ENCODE measurements at regions not wholly inside any gene's neighbourhood (a gene's known extent, or its start where the extent isn't known, plus 50 kb on each side); places are given as distances from the start of the nearest gene placed in this dataset.

- peak; percentile 58 for DNase-seq (ENCODE audit: low spot score)
Observed at GRCh38 chr10:3625959-3626751, 158.9 kb downstream of the KLF6 start.

- peak; percentile 32 for DNase-seq (ENCODE audit: low spot score)
Observed at GRCh38 chr10:3624367-3624766, 160.6 kb downstream of the KLF6 start.

- peak; percentile 67 for DNase-seq (ENCODE audit: low spot score)
Observed at GRCh38 chr10:3623746-3624145, 161.3 kb downstream of the KLF6 start.

- DNase-seq (ENCODE audit: low spot score): peak; percentile 57
Observed at GRCh38 chr10:3622845-3623621, 162.0 kb downstream of the KLF6 start.

GRCh38 chr10:3622427-3622826 is 162.6 kb downstream of the KLF6 start:
- no peak for DNase-seq (ENCODE audit: low spot score)

GRCh38 chr10:3620818-3621217 is 164.2 kb downstream of the KLF6 start:
- DNase-seq (ENCODE audit: low spot score): no peak

GRCh38 chr10:3619241-3619640 is 165.8 kb downstream of the KLF6 start:
- DNase-seq (ENCODE audit: low spot score): no peak

- no peak for DNase-seq (ENCODE audit: low spot score)
Observed at GRCh38 chr10:3616880-3617279, 168.1 kb downstream of the KLF6 start.

- DNase-seq (ENCODE audit: low spot score): no peak
Observed at GRCh38 chr10:3613318-3613717, 171.7 kb downstream of the KLF6 start.

- no peak for DNase-seq (ENCODE audit: low spot score)
Observed at GRCh38 chr10:3612183-3613001, 172.6 kb downstream of the KLF6 start.

- no peak for DNase-seq (ENCODE audit: low spot score)
Observed at GRCh38 chr10:3606309-3606708, 178.7 kb downstream of the KLF6 start.

GRCh38 chr10:3605882-3606281 is 179.1 kb downstream of the KLF6 start:
- no peak for DNase-seq (ENCODE audit: low spot score)

- DNase-seq (ENCODE audit: low spot score): no peak
Observed at GRCh38 chr10:3595736-3596135, 189.3 kb downstream of the KLF6 start.

GRCh38 chr10:3593611-3594010 is 191.4 kb downstream of the KLF6 start:
- no peak for DNase-seq (ENCODE audit: low spot score)

- DNase-seq (ENCODE audit: low spot score): no peak
Observed at GRCh38 chr10:3592424-3592823, 192.6 kb downstream of the KLF6 start.

- DNase-seq (ENCODE audit: low spot score): no peak
Observed at GRCh38 chr10:3588816-3589215, 196.2 kb downstream of the KLF6 start.

- DNase-seq (ENCODE audit: low spot score): no peak
Observed at GRCh38 chr10:3588346-3588745, 196.7 kb downstream of the KLF6 start.

- DNase-seq (ENCODE audit: low spot score): no peak
Observed at GRCh38 chr10:3584926-3585784, 199.9 kb downstream of the KLF6 start.

GRCh38 chr10:3580565-3580964 is 204.4 kb downstream of the KLF6 start:
- DNase-seq (ENCODE audit: low spot score): no peak

- DNase-seq (ENCODE audit: low spot score): no peak
Observed at GRCh38 chr10:3579845-3580244, 205.2 kb downstream of the KLF6 start.

GRCh38 chr10:3578682-3579081 is 206.3 kb downstream of the KLF6 start:
- DNase-seq (ENCODE audit: low spot score): no peak
